ENCODE measurements at regions not wholly inside any gene's neighbourhood (a gene's known extent, or its start where the extent isn't known, plus 50 kb on each side); places are given as distances from the start of the nearest gene placed in this dataset.

DNA sequence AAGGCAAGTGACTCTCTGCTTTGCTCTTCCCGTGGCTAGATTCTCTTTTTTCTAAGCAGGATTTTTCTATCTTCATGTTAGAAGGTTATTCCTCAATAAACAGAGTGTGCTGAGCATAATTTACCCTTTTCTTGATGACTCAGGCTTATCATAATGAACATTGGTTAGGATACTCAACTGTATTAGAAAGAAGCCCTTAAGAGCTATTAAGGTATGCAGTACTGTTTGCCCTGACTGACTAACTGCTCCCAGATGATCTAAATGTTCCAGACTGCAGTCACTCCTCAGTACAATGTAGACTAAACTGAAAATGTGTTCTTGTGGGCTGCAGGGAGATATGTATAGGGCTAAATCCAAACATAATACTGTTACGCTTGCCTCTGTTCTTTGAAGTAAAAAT, 687.8 kb downstream of the NUP35 start (continued):
- no peak for TF ChIP-seq RFX5 (IDR thresholded peaks at IDR 0.05; ENCODE audit: low read length)

DNA sequence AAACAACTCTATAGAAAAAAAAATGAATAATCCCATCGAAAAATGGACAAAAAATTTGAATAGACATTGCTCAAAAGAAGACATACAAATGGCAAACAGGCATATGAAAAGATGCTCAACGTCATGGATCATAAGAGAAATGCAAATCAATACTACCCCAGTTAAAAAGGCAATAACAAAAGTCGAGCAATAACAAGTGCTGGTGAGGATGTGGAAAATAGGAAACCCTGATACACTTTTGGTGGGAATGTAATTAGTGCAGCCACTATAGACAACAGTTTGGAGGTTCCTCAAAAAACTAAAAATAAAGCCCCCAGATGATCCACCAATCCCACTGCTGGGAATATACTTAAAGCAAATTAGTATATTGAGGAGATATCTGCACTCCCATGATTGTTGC, 701.5 kb downstream of the NUP35 start:
- ChIA-PET POLR2A (no interaction called here), CTCF (no interaction called here)
- H3K27me3 ChIP-seq (ENCODE audit: insufficient read depth) = no peaks in the 10 kb centered on the region
- H3K9ac ChIP-seq = no peak overlapping the region
- no peaks in the 10 kb centered on the region for H3F3A ChIP-seq (replicated peaks; ENCODE audit: insufficient read depth)
- H3K4me2 ChIP-seq = no peak overlapping the region
- TF ChIP-seq RCOR1 (IDR thresholded peaks at IDR 0.05; ENCODE audit: low read length) (no peak), FOXM1 (IDR thresholded peaks at IDR 0.05; ENCODE audit: low read depth) (no peak)
- no peaks in the 10 kb centered on the region for H4K20me1 ChIP-seq (ENCODE audit: insufficient read depth)
- H3K4me3 ChIP-seq (ENCODE audit: low read depth in 2 of 2, low read length in 1 of 2) = no peak overlapping the region
- H3K9me3 ChIP-seq = no peaks in the 10 kb centered on the region
- no peaks in the 10 kb centered on the region for H3K4me1 ChIP-seq (ENCODE audit: control insufficient read depth in 1 of 2, insufficient read depth in 2 of 2, low read depth in 1 of 2, low read length in 1 of 2)
- no peak for DNase-seq
- H2AFZ ChIP-seq (ENCODE audit: low read depth) = no peak overlapping the region
- no peaks in the 10 kb centered on the region for H3K9me2 ChIP-seq
- H3K36me3 ChIP-seq (replicated peaks in 1 of 2; ENCODE audit: control insufficient read depth in 1 of 2, insufficient read depth in 2 of 2, low read length in 1 of 2) = peaks cover 0 to 2% of the 10 kb centered on the region in 2 experiments
- 3% methylated on average over 3 of the region's 3 CpGs for WGBS (ENCODE audit: low lambda C conversion rate)
- H3K79me2 ChIP-seq (ENCODE audit: insufficient read depth) = no peaks in the 10 kb centered on the region
- H3K27ac ChIP-seq (ENCODE audit: low read depth in 2 of 2, low read length in 1 of 2) = no peak overlapping the region

DNA sequence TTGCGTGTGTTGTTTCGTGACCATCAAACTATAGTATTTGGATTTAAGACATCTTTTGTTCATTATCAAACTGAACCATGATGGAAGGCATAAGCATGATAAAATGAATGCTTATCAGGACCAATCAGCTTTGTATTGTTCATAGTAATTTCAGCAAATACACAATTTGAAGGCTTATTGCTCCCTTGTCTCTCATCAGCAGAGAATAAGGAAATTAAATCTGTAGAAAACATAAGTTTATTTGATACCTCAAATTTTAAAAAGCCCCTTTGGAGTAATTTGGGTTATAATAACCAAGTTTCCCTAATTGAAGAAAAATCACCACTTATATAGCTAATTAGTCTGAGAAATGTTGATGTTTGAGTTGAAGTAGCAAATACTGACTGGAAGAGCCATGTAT, 705.7 kb downstream of the NUP35 start:
- Histone ChIP-seq H3F3A (replicated peaks; ENCODE audit: insufficient read depth) (no peaks in the 10 kb centered on the region), H2AFZ (ENCODE audit: low read depth) (no peak overlapping the region)

More for the DNA sequence above, 705.7 kb downstream of the NUP35 start:
- no peak overlapping the region for H3K27ac ChIP-seq (ENCODE audit: low read depth in 2 of 2, low read length in 1 of 2)
- POLR2A ChIA-PET = no interaction called here
- H4K20me1 ChIP-seq (ENCODE audit: insufficient read depth) = no peaks in the 10 kb centered on the region
- no peaks in the 10 kb centered on the region for H3K9me2 ChIP-seq
- TF ChIP-seq CHD2 (IDR thresholded peaks at IDR 0.05; ENCODE audit: low read length, partially characterized antibody) (no peak), MXI1 (IDR thresholded peaks at IDR 0.05; ENCODE audit: low read depth, low read length) (no peak), GABPA (IDR thresholded peaks at IDR 0.05; ENCODE audit: low read depth) (no peak), RAD21 (IDR thresholded peaks at IDR 0.05; ENCODE audit: low read length) (no peak), IRF3 (IDR thresholded peaks at IDR 0.05; ENCODE audit: low read depth, low read length) (no peak), RXRA (IDR thresholded peaks at IDR 0.05; ENCODE audit: borderline replicate concordance, low read depth) (no peak), FOSL2 (IDR thresholded peaks at IDR 0.05; ENCODE audit: borderline replicate concordance, low read depth) (no peak)
- TF ChIP-seq, protein P1, sequence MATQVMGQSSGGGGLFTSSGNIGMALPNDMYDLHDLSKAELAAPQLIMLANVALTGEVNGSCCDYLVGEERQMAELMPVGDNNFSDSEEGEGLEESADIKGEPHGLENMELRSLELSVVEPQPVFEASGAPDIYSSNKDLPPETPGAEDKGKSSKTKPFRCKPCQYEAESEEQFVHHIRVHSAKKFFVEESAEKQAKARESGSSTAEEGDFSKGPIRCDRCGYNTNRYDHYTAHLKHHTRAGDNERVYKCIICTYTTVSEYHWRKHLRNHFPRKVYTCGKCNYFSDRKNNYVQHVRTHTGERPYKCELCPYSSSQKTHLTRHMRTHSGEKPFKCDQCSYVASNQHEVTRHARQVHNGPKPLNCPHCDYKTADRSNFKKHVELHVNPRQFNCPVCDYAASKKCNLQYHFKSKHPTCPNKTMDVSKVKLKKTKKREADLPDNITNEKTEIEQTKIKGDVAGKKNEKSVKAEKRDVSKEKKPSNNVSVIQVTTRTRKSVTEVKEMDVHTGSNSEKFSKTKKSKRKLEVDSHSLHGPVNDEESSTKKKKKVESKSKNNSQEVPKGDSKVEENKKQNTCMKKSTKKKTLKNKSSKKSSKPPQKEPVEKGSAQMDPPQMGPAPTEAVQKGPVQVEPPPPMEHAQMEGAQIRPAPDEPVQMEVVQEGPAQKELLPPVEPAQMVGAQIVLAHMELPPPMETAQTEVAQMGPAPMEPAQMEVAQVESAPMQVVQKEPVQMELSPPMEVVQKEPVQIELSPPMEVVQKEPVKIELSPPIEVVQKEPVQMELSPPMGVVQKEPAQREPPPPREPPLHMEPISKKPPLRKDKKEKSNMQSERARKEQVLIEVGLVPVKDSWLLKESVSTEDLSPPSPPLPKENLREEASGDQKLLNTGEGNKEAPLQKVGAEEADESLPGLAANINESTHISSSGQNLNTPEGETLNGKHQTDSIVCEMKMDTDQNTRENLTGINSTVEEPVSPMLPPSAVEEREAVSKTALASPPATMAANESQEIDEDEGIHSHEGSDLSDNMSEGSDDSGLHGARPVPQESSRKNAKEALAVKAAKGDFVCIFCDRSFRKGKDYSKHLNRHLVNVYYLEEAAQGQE (IDR thresholded peaks at IDR 0.05; ENCODE audit: low read depth, low read length) = no peak
- TF ChIP-seq, protein P2, sequence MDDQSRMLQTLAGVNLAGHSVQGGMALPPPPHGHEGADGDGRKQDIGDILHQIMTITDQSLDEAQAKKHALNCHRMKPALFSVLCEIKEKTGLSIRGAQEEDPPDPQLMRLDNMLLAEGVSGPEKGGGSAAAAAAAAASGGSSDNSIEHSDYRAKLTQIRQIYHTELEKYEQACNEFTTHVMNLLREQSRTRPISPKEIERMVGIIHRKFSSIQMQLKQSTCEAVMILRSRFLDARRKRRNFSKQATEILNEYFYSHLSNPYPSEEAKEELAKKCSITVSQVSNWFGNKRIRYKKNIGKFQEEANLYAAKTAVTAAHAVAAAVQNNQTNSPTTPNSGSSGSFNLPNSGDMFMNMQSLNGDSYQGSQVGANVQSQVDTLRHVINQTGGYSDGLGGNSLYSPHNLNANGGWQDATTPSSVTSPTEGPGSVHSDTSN (IDR thresholded peaks at IDR 0.05) = no peak
- no peaks in the 10 kb centered on the region for H3K79me2 ChIP-seq (ENCODE audit: insufficient read depth)
- no peak overlapping the region for H3K9ac ChIP-seq
- CTCF ChIA-PET = no interaction called here
- H3K4me2 ChIP-seq = no peak overlapping the region
- WGBS (ENCODE audit: low lambda C conversion rate) = 78% methylated on average over 2 of the region's 2 CpGs
- H3K4me3 ChIP-seq (ENCODE audit: low read depth in 2 of 2, low read length in 1 of 2) = no peak overlapping the region
- no peaks in the 10 kb centered on the region for H3K9me3 ChIP-seq
- no peaks in the 10 kb centered on the region for H3K27me3 ChIP-seq (ENCODE audit: insufficient read depth)
- DNase-seq = no peak
- no peaks in the 10 kb centered on the region for H3K36me3 ChIP-seq (replicated peaks in 1 of 2; ENCODE audit: control insufficient read depth in 1 of 2, insufficient read depth in 2 of 2, low read length in 1 of 2)
- no peaks in the 10 kb centered on the region for H3K4me1 ChIP-seq (ENCODE audit: control insufficient read depth in 1 of 2, insufficient read depth in 2 of 2, low read depth in 1 of 2, low read length in 1 of 2)

Data from SK-N-SH (cell line).